A549 (cell line): ENCODE measurements at regions not wholly inside any gene's neighbourhood (a gene's known extent, or its start where the extent isn't known, plus 50 kb on each side); places are given as distances from the start of the nearest gene placed in this dataset.

Experiments
- BHLHE40 ChIP-seq: IDR thresholded peaks from 2 replicates; pipeline ENCODE4 v1.6.1; 2012; ENCODE audit warnings: low read depth, low read length, inconsistent platforms
- CEBPB ChIP-seq, 2 experiments: fragments of >200 bp in 1 of 2; sonication (Bioruptor Twin) in 1 of 2; formaldehyde crosslinking in 1 of 2; IDR thresholded peaks; 2 replicates each; pipeline ENCODE4 v1.6.1; 2012 to 2016
- EP300 ChIP-seq, 2 experiments: fragments of >200 bp; sonication (Bioruptor Twin); formaldehyde crosslinking; IDR thresholded peaks; 2 replicates in 1 of 2; 3 replicates in 1 of 2; pipeline ENCODE4 v1.6.1; 2016 to 2017
- HOXA7 ChIP-seq: fragments of 250-450 bp; sonication (Bioruptor Pico); IDR thresholded peaks from 2 replicates; pipeline ENCODE4 v1.5.0; 2020; ENCODE audit warnings: mild to moderate bottlenecking, moderate library complexity
- HOXB5 ChIP-seq: fragments of 250-450 bp; sonication (Bioruptor Pico); IDR thresholded peaks from 2 replicates; pipeline ENCODE4 v1.5.0; 2020; ENCODE audit warnings: mild to moderate bottlenecking, moderate library complexity
- KDM1A ChIP-seq: fragments of 200-600 bp; sonication (generic); IDR thresholded peaks from 2 replicates; pipeline ENCODE4 v1.6.1; 2016; ENCODE audit warnings: low read depth, mild to moderate bottlenecking
- NR3C1 ChIP-seq: fragments of >200 bp; sonication (Bioruptor Twin); formaldehyde crosslinking; IDR thresholded peaks from 3 replicates; pipeline ENCODE4 v1.6.1; 2017
- POLR2A ChIP-seq: IDR thresholded peaks from 2 replicates; pipeline ENCODE4 v1.6.1; 2012; ENCODE audit warnings: mild to moderate bottlenecking, low read length
- RCOR1 ChIP-seq: fragments of 150-350 bp; IDR thresholded peaks from 2 replicates; pipeline ENCODE4 v1.6.1; 2014; ENCODE audit warnings: antibody characterized with exemption, low read length, low read depth
- SREBF2 ChIP-seq: fragments of 450-650 bp; IDR thresholded peaks from 2 replicates; pipeline ENCODE4 v1.6.1; 2014; ENCODE audit warnings: mild to moderate bottlenecking, moderate library complexity
- TP53 ChIP-seq: fragments of 250-450 bp; sonication (Bioruptor Pico); IDR thresholded peaks from 2 replicates; pipeline ENCODE4 v1.5.0; 2021; ENCODE audit warnings: mild to moderate bottlenecking, moderate library complexity
- TF ChIP-seq, protein P1 (sequence below): fragments of >200 bp; sonication (Bioruptor Twin); formaldehyde crosslinking; IDR thresholded peaks from 3 replicates; pipeline ENCODE4 v1.5.1; 2016
- TF ChIP-seq, protein P2 (sequence below): fragments of 150-350 bp; IDR thresholded peaks from 2 replicates; pipeline ENCODE4 v1.6.1; 2014; ENCODE audit warnings: low read depth, mild to moderate bottlenecking, low read length
- TF ChIP-seq, protein P3 (sequence below): fragments of 200-600 bp; sonication (generic); IDR thresholded peaks from 2 replicates; pipeline ENCODE4 v1.6.1; 2016; ENCODE audit warnings: antibody characterized with exemption, mild to moderate bottlenecking, moderate library complexity

DNA sequence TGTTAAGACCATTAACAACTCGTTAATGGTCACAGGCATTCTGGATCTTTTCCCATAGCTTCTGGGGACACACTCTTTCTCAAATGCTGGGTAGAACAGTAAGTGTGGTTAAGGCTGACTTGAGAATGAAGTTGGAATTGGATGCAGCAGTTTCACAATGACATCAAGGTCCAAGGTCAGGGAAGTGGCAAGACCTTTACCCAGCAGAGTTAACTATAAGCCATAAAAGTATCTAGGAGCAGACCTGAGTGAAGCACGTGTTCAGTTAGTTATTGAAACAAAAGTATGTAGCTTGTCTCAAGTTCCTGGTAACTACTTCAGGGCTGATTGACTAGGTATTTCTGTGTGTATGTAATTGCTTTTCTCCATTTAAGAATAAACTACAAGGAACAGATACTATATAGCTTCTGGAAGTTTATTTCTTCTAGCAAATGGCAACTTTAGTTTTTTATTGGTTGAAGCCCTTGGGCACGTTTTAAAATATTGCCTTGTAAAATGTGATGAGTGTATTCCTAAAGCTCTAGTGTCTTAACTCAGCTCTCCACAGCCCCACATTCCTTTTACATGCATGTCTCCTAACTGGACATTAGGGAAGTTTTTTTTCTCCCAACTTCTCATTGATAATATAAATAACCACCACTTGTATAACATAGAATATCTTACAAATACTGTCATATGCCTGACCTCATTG is 479.0 kb upstream of the CITED2 start:
- no peak for TF ChIP-seq SREBF2
- TF ChIP-seq, protein P1, sequence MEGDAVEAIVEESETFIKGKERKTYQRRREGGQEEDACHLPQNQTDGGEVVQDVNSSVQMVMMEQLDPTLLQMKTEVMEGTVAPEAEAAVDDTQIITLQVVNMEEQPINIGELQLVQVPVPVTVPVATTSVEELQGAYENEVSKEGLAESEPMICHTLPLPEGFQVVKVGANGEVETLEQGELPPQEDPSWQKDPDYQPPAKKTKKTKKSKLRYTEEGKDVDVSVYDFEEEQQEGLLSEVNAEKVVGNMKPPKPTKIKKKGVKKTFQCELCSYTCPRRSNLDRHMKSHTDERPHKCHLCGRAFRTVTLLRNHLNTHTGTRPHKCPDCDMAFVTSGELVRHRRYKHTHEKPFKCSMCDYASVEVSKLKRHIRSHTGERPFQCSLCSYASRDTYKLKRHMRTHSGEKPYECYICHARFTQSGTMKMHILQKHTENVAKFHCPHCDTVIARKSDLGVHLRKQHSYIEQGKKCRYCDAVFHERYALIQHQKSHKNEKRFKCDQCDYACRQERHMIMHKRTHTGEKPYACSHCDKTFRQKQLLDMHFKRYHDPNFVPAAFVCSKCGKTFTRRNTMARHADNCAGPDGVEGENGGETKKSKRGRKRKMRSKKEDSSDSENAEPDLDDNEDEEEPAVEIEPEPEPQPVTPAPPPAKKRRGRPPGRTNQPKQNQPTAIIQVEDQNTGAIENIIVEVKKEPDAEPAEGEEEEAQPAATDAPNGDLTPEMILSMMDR: no peak
- TF ChIP-seq POLR2A: no peak
- TF ChIP-seq, protein P2, sequence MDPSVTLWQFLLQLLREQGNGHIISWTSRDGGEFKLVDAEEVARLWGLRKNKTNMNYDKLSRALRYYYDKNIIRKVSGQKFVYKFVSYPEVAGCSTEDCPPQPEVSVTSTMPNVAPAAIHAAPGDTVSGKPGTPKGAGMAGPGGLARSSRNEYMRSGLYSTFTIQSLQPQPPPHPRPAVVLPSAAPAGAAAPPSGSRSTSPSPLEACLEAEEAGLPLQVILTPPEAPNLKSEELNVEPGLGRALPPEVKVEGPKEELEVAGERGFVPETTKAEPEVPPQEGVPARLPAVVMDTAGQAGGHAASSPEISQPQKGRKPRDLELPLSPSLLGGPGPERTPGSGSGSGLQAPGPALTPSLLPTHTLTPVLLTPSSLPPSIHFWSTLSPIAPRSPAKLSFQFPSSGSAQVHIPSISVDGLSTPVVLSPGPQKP: no peak
- no peak for TF ChIP-seq HOXB5 (CRISPR knock-in tag)
- no peak for TF ChIP-seq CEBPB (IDR thresholded peaks at IDR 0.05)
- TF ChIP-seq, protein P3, sequence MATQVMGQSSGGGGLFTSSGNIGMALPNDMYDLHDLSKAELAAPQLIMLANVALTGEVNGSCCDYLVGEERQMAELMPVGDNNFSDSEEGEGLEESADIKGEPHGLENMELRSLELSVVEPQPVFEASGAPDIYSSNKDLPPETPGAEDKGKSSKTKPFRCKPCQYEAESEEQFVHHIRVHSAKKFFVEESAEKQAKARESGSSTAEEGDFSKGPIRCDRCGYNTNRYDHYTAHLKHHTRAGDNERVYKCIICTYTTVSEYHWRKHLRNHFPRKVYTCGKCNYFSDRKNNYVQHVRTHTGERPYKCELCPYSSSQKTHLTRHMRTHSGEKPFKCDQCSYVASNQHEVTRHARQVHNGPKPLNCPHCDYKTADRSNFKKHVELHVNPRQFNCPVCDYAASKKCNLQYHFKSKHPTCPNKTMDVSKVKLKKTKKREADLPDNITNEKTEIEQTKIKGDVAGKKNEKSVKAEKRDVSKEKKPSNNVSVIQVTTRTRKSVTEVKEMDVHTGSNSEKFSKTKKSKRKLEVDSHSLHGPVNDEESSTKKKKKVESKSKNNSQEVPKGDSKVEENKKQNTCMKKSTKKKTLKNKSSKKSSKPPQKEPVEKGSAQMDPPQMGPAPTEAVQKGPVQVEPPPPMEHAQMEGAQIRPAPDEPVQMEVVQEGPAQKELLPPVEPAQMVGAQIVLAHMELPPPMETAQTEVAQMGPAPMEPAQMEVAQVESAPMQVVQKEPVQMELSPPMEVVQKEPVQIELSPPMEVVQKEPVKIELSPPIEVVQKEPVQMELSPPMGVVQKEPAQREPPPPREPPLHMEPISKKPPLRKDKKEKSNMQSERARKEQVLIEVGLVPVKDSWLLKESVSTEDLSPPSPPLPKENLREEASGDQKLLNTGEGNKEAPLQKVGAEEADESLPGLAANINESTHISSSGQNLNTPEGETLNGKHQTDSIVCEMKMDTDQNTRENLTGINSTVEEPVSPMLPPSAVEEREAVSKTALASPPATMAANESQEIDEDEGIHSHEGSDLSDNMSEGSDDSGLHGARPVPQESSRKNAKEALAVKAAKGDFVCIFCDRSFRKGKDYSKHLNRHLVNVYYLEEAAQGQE: no peak
- no peak for TF ChIP-seq HOXA7 (CRISPR knock-in tag)
- TF ChIP-seq NR3C1: no peak
- TF ChIP-seq TP53 (CRISPR knock-in tag): no peak
- no peak for TF ChIP-seq EP300 (IDR thresholded peaks at IDR 0.05)
- no peak for TF ChIP-seq BHLHE40
- no peak for TF ChIP-seq KDM1A
- TF ChIP-seq RCOR1: no peak
